Activated T-cell treated with anti-CD3 and anti-CD28 coated beads, Interleukin-2, amount 50 U/mL, for 24 hours (primary cell): ENCODE measurements at regions not wholly inside any gene's neighbourhood (a gene's known extent, or its start where the extent isn't known, plus 50 kb on each side); places are given as distances from the start of the nearest gene placed in this dataset.

Experiments used
- DNase-seq: peaks from one replicate; pipeline ENCODE4 v3.0.0-alpha.2; 2020
- H3K27ac Mint-ChIP-seq: 2 replicates; pipeline ENCODE4 v1.8.0; 2020; ENCODE audit warnings: mild to moderate bottlenecking, mixed read lengths
- H3K27me3 Mint-ChIP-seq: 2 replicates; pipeline ENCODE4 v1.8.0; 2020; ENCODE audit warnings: mixed read lengths
- H3K36me3 Mint-ChIP-seq: 2 replicates; pipeline ENCODE4 v1.8.0; 2020; ENCODE audit warnings: low read depth, mixed read lengths
- H3K4me1 Mint-ChIP-seq: 2 replicates; pipeline ENCODE4 v1.8.0; 2020; ENCODE audit warnings: low read depth, mixed read lengths
- H3K4me3 Mint-ChIP-seq: 2 replicates; pipeline ENCODE4 v1.8.0; 2020; ENCODE audit warnings: mild to moderate bottlenecking, moderate library complexity, mixed read lengths
- H3K9me3 Mint-ChIP-seq: 2 replicates; pipeline ENCODE4 v1.8.0; 2020; ENCODE audit warnings: mixed read lengths

DNA sequence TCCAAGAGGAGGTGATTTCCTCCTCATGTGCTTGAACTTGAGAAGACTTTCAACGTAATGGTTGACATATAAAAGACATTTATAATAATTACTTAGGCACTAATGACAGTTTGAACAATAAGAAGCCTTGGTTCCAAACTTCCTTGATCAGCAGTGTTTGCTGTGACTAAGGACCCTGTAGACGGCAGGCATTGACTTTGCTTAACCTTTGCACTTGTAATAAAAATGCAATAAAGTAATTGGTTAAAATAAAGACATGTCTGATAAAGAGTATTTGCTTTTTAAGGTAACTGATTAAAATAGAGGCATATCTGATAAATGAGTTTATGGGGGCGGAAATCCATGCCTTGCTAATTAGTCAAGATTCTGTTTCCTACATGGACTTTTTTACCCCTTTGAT, 82.2 kb upstream of the ST8SIA3 start:
- H3K36me3 Mint-ChIP-seq, result no peaks in the 10 kb centered on the region
- DNase-seq, result no peak
- no peak overlapping the region for H3K4me3 Mint-ChIP-seq
- no peaks in the 10 kb centered on the region for H3K9me3 Mint-ChIP-seq
- H3K4me1 Mint-ChIP-seq, result no peaks in the 10 kb centered on the region
- H3K27ac Mint-ChIP-seq, result no peak overlapping the region
- H3K27me3 Mint-ChIP-seq, result peaks cover 7% of the 10 kb centered on the region

DNA sequence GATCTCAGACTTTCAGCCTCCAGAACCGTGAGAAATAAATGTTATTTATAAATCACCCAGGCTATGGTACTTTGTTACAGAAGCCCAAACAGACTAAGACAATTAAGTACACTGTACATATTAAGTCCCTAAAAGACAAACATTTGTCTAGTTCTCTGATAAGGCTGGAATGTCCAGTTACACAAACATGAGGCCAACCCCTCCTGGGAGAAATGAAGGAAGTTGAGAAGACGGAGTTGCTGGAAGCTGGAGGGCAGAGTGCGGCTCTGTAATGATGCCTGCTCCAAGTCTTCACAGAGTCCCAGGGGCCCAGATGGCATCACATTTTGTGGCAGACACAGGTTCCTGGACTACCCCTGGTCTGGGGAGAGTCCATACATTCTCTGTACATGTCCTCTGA, 79.2 kb upstream of the ST8SIA3 start:
- no peaks in the 10 kb centered on the region for H3K4me1 Mint-ChIP-seq
- no peak overlapping the region for H3K27ac Mint-ChIP-seq
- no peak overlapping the region for H3K4me3 Mint-ChIP-seq

DNA sequence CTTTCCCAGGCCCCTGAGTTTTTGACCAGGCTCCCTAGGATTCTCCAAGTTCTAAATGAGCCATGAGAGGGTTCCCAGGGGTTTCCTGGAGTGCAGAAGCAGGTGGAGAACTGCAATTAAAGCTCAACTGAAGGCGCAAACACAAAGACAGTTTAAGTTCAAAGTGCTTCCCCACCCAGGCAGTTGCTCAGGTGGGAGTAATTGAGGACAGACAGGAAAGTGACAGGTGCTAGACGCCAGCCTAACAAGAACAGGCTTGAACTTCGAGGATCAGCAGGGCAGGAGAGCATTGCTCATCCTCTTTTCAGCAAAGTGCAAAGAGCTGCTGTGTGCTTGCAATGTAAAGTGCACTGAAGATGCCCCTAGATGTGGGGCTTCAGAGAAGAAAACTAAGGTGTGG, 77.2 kb upstream of the ST8SIA3 start:
- Mint-ChIP-seq H3K27ac (no peak overlapping the region), H3K9me3 (no peaks in the 10 kb centered on the region), H3K4me3 (no peak overlapping the region), H3K27me3 (peaks cover 5% of the 10 kb centered on the region), H3K4me1 (no peaks in the 10 kb centered on the region), H3K36me3 (no peaks in the 10 kb centered on the region)
- no peak for DNase-seq

More for the DNA sequence above, 79.2 kb upstream of the ST8SIA3 start:
- DNase-seq, result no peak
- H3K9me3 Mint-ChIP-seq, result no peaks in the 10 kb centered on the region
- no peaks in the 10 kb centered on the region for H3K36me3 Mint-ChIP-seq
- peaks cover 7% of the 10 kb centered on the region for H3K27me3 Mint-ChIP-seq

DNA sequence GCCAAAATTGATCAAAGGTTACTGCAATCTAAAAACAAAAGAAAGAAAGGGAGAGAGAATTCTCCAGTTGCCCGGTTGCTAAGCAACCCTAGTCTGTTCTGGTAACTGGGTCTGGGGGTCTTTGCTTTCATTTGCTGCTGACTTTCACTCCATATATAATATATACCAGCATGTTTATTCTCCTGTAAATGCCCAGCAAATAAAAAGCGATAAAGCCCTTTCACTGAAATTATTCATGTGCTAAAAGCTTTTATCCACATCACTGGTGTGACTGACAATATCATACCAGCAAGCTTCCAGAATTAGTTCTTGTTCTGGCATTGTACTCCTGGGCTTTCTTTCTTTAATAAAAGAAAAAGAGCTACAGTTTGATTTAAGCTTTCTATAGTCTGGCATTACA, 75.5 kb upstream of the ST8SIA3 start:
- Mint-ChIP-seq H3K4me3 (no peak overlapping the region), H3K27ac (no peak overlapping the region), H3K4me1 (no peaks in the 10 kb centered on the region), H3K9me3 (no peaks in the 10 kb centered on the region), H3K36me3 (no peaks in the 10 kb centered on the region), H3K27me3 (peaks cover 5% of the 10 kb centered on the region)
- no peak for DNase-seq

DNA sequence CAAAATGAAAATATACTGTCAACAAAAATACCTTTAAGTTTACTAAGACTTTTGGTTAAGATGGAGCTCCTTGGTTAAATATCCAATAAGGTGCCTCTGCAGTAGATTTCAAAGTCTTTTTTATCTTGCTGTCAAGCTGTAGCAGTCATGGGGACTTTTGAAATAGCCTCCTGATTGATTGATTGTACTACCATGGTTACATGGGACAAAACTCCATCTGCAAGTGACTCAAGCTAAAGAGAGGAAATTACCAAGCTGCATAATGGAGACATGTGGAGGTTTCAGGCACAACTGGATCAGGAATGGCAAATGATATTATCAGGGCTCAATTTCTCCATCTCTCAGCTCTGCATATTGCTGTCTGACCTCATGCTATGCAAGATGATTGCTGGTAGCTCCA, 73.4 kb upstream of the ST8SIA3 start:
- peaks cover 4% of the 10 kb centered on the region for H3K27me3 Mint-ChIP-seq
- no peak overlapping the region for H3K27ac Mint-ChIP-seq
- no peak overlapping the region for H3K4me3 Mint-ChIP-seq
- DNase-seq, result no peak
- no peaks in the 10 kb centered on the region for H3K9me3 Mint-ChIP-seq
- H3K36me3 Mint-ChIP-seq, result no peaks in the 10 kb centered on the region
- H3K4me1 Mint-ChIP-seq, result no peaks in the 10 kb centered on the region

DNA sequence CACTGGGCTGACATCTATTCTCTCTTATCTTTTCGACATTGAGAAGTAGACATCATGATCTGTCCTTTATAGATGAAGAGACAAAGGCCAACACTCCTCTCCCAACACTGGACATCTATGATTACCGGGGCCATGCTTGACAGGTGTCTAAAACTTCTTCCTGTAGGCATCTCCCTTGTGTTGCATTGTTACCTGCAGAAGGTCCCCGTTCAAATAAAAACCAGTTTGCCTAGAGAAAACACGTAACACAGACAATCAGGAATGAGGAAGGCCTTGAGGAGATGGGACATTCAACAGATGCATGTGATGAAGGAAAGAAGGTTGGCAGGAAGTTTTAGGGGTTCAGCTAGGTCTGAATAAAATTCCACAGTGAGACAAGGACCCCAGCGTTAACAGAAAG, 70.8 kb upstream of the ST8SIA3 start:
- H3K4me3 Mint-ChIP-seq, result no peak overlapping the region
- no peak for DNase-seq
- peaks cover 7% of the 10 kb centered on the region for H3K27me3 Mint-ChIP-seq
- no peaks in the 10 kb centered on the region for H3K9me3 Mint-ChIP-seq
- no peaks in the 10 kb centered on the region for H3K4me1 Mint-ChIP-seq
- no peaks in the 10 kb centered on the region for H3K36me3 Mint-ChIP-seq
- H3K27ac Mint-ChIP-seq, result no peak overlapping the region

DNA sequence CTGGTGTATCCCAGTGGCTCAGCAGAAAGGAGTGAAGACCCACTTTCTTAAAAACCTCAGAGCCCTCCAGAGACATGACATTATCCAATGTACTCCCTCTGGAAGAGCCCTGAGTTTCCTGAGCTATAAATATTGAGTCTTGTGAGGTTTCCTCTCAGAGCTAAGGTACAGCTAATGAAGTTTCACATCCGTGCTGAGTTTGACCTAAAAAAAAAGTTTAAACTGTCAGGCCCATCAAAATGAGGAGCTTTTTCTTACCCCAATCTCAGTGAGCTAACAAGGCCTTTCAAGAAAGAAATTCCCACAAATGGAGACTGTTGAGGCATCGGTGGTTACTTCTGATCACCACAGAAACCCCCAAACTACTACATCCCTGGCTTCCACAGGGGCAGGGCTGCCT, 65.4 kb upstream of the ST8SIA3 start:
- Mint-ChIP-seq H3K4me3 (no peak overlapping the region), H3K27me3 (peaks cover 10% of the 10 kb centered on the region), H3K9me3 (peaks cover 3% of the 10 kb centered on the region), H3K27ac (no peak overlapping the region), H3K4me1 (no peaks in the 10 kb centered on the region), H3K36me3 (no peaks in the 10 kb centered on the region)
- DNase-seq, result no peak

DNA sequence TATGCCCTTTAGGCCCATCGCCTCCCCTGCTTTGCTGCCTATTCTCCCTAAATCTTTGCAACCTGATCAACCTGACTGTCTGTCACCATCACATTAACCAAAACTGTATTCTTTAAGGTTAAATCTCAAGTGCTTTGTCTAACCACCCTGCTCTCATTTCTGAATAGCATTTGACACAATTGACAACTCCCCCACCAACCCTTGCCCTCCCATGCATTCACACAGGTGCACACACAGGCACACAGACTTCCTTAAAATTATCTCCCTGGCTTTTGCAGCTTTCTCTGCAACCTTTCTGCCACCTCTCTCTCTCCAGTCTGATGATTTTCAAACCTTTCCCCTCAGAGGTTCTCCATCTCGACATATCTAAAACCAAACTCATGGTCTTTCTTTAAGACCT, 64.6 kb upstream of the ST8SIA3 start:
- no peaks in the 10 kb centered on the region for H3K36me3 Mint-ChIP-seq
- no peak overlapping the region for H3K27ac Mint-ChIP-seq
- no peaks in the 10 kb centered on the region for H3K4me1 Mint-ChIP-seq
- no peak for DNase-seq
- peaks cover 10% of the 10 kb centered on the region for H3K27me3 Mint-ChIP-seq
- H3K4me3 Mint-ChIP-seq, result no peak overlapping the region
- H3K9me3 Mint-ChIP-seq, result peaks cover 3% of the 10 kb centered on the region

DNA sequence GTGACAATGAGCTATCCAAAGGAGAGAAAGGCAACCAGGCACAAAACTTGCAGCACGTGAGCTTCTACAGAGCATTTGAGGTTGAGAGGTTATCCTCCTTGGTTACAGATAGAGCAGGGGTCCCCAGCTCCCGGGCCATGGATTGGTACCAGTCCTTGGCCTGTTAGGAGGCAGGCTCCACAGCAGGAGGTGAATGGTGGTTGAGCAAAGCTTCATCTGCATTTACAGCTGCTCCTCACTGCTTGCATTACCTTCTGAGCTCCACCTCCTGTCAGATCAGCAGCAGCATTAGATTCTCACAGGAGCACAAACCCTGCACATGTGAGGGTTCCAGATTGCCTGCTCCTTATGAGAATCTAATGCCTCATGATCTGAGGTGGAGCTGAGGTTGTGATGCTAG, 57.8 kb upstream of the ST8SIA3 start:
- no peak for DNase-seq
- Mint-ChIP-seq H3K9me3 (peaks cover under 1% of the 10 kb centered on the region), H3K4me1 (no peaks in the 10 kb centered on the region), H3K4me3 (no peak overlapping the region), H3K36me3 (no peaks in the 10 kb centered on the region), H3K27ac (no peak overlapping the region), H3K27me3 (peaks cover 7% of the 10 kb centered on the region)

DNA sequence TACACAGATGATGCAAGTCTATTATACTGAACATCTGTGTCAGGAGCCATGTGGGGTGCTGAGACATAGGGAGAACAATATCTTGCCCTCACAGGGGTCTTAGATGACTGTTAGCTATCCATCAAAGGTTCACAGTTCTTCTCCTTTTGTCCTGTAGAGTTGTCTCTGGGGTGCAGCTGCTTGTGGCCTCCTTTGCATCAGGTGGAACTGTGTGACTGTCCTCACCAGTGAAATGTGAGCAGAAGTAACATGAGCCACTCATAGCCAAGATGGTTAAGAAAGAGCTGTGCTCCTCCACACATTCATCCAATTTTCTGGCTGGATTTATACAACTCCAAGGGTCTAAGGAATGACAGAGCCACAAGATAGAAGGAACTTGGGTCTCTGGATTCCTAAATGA, 56.0 kb upstream of the ST8SIA3 start:
- Mint-ChIP-seq H3K4me1 (no peaks in the 10 kb centered on the region), H3K27me3 (peaks cover 7% of the 10 kb centered on the region), H3K27ac (no peak overlapping the region), H3K36me3 (no peaks in the 10 kb centered on the region), H3K4me3 (no peak overlapping the region), H3K9me3 (no peaks in the 10 kb centered on the region)
- no peak for DNase-seq

DNA sequence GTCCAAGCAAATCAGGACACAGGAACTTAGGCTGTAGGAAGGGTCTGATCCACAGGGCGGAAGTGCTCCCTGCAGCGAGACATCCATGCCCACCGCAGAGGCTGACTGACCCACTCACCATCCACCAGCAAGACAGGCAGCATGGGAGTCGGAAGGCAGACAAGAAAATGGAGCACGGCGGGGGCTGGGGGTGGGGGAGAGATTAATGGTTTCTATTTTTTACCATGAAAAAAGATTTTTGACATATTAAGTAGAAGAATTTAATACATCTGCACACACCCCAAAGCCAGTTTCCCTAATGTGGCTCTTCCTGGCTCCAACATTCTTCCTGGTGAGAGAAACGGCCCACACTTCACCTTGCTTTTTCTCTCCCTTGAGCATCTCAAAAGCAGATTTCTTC, 55.1 kb upstream of the ST8SIA3 start:
- H3K4me1 Mint-ChIP-seq, result no peaks in the 10 kb centered on the region
- no peaks in the 10 kb centered on the region for H3K9me3 Mint-ChIP-seq
- H3K27ac Mint-ChIP-seq, result no peak overlapping the region
- H3K27me3 Mint-ChIP-seq, result peaks cover 7% of the 10 kb centered on the region
- no peak for DNase-seq
- no peak overlapping the region for H3K4me3 Mint-ChIP-seq
- H3K36me3 Mint-ChIP-seq, result no peaks in the 10 kb centered on the region

DNA sequence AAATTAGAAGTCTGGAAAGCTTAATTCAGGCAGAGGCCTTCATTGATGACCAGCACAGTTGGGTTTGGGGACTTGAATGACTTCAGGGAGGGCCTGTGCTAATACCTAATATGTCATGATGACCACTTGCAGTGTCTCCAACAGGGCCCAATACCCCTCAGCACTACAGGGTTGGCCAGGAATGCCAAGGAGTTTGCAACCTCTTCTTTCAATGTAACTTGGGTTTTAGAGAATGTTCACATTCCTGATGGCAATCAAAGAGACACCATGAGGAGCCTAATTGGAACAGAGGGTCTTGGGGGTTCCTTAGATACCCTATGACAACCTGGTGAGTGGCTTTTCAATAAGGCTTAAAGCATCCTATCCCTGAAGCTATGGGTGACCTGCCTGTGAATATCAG, 52.4 kb upstream of the ST8SIA3 start:
- no peaks in the 10 kb centered on the region for H3K4me1 Mint-ChIP-seq
- no peak for DNase-seq
- H3K4me3 Mint-ChIP-seq, result no peak overlapping the region
- H3K27ac Mint-ChIP-seq, result no peak overlapping the region
- H3K27me3 Mint-ChIP-seq, result peaks cover 11% of the 10 kb centered on the region
- H3K36me3 Mint-ChIP-seq, result no peaks in the 10 kb centered on the region
- no peaks in the 10 kb centered on the region for H3K9me3 Mint-ChIP-seq

DNA sequence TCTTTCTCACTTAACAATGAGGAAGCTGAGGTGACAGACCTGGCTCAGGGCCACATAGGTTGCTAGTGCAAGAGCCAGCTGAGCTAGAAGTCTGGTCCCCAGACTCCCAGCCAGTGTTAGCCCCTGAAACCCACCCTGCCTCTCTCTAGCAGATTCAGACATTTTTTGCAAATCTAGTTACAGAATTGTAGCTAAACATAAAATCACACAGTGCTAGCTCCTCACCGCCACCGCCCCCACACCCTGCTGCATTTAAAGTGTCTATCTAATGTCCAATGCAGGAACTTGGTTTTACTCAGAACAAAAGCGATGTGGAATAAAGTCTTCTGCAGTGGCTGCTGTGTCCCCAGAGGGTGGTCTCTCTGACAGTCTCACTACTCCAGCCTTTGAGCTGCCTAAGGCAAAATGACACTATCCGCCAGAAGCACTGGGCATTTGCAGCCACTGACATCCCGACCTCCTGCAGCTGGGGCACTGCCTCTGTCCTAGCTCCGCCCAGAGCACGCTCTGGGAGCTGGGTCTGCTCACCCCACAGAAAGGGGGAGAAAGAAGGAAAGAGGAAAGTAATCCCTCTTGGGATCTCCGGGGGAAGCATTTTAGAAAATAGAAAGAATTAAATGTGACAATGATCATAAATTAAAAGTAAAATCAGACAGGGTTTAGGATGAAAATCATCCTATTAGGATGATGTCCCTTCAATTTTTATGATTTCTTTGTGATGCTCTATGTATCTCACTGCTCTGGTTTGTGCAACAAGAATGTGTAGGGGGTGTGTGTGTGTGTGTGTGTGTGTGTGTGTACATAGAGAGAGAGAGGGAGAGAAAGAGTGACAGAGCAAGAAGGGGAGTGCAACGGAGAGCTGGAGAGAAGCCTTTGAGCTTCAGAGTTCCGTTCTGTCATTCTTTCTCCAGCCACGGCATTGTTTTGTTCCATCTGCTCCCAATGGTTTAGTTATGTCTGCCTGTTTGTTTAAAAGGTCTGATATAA, 50.5 kb upstream of the ST8SIA3 start:
- no peak for DNase-seq
- Mint-ChIP-seq H3K36me3 (no peaks in the 10 kb centered on the region), H3K4me3 (no peak overlapping the region), H3K9me3 (no peaks in the 10 kb centered on the region), H3K4me1 (no peaks in the 10 kb centered on the region), H3K27me3 (peaks cover 13% of the 10 kb centered on the region), H3K27ac (no peak overlapping the region)
